ENCODE measurements at regions not wholly inside any gene's neighbourhood (a gene's known extent, or its start where the extent isn't known, plus 50 kb on each side); places are given as distances from the start of the nearest gene placed in this dataset.
A peak's percentile ranks its signal among the peaks of the same experiment; 100 is the strongest.

- Histone ChIP-seq H3K27me3 (no peaks in the 10 kb centered on the region), H3K36me3 (no peaks in the 10 kb centered on the region), H3K27ac (no peak overlapping the region), H3K4me3 (no peak overlapping the region), H3K4me1 (peaks cover 0 to 5% (median 0%) of the 10 kb centered on the region in 4 donors), H3K9me3 (no peaks in the 10 kb centered on the region)
- no peak for ATAC-seq (ENCODE audit: low FRiP score in 2 of 2)
- TF ChIP-seq POLR2AphosphoS5 (IDR thresholded peaks at IDR 0.05) (no peak), EP300 (IDR thresholded peaks at IDR 0.05) (no peak), POLR2A (IDR thresholded peaks at IDR 0.05) (no peak), CTCF (IDR thresholded peaks at IDR 0.05) (no peak)
- no peak for DNase-seq
Observed at GRCh38 chr20:8079976-8080375, 52.1 kb upstream of the PLCB1 start.

- DNase-seq = no peak
- Histone ChIP-seq H3K9me3 (no peaks in the 10 kb centered on the region), H3K27me3 (no peaks in the 10 kb centered on the region), H3K27ac (no peak overlapping the region), H3K4me1 (peaks cover 0 to 5% (median 0%) of the 10 kb centered on the region in 4 donors), H3K4me3 (no peak overlapping the region), H3K36me3 (no peaks in the 10 kb centered on the region)
- TF ChIP-seq POLR2AphosphoS5 (IDR thresholded peaks at IDR 0.05) (no peak), EP300 (IDR thresholded peaks at IDR 0.05) (no peak), CTCF (IDR thresholded peaks at IDR 0.05) (no peak), POLR2A (IDR thresholded peaks at IDR 0.05) (no peak)
- peak in 1 of 2 donors; percentile 75 for ATAC-seq (ENCODE audit: low FRiP score in 2 of 2)
Observed at GRCh38 chr20:8082025-8082424, 50.0 kb upstream of the PLCB1 start.

Data from upper lobe of left lung (tissue), 6 donors.